ENCODE measurements at regions not wholly inside any gene's neighbourhood (a gene's known extent, or its start where the extent isn't known, plus 50 kb on each side); places are given as distances from the start of the nearest gene placed in this dataset.

DNA sequence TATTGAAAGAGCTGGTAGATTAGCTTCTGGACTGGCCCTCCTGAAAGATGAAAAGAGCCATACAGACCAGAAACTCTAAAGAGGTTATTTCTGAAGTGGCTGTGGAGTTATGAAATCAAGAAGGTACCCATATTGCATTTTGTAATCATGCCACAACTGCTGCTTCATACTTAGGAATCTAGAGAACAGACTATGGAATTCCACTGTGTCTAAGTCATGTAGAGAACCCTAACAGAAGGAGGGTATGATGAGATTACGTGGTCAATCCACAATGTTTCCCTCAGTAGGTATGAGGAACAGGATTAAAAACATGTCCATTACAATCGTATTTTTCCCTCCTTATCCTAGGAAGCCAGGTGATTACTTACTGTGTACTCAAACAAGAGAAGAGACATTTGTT is 708.8 kb downstream of the RERGL start:
- no peak for FAIRE-seq
- TF ChIP-seq TAF1 (IDR thresholded peaks at IDR 0.05; ENCODE audit: low read depth, low read length) = no peak
- TF ChIP-seq PAX5 (IDR thresholded peaks at IDR 0.05; ENCODE audit: insufficient read depth, low read length, severe bottlenecking) = no peak
- no peak for TF ChIP-seq SPI1 (IDR thresholded peaks at IDR 0.05; ENCODE audit: low read depth, low read length)
- DNase-seq (ENCODE audit: insufficient read length, low spot score) = no peak

- TF ChIP-seq SPI1 (IDR thresholded peaks at IDR 0.05; ENCODE audit: low read depth, low read length) (no peak), POLR2A (IDR thresholded peaks at IDR 0.05; ENCODE audit: low read depth, low read length) (no peak), PAX5 (IDR thresholded peaks at IDR 0.05; ENCODE audit: insufficient read depth, low read length, severe bottlenecking) (no peak)
- no peak for FAIRE-seq
- no peak for DNase-seq (ENCODE audit: insufficient read length, low spot score)
Measured at GRCh38 chr12:17372508-17372907, 717.5 kb downstream of the RERGL start.

DNA sequence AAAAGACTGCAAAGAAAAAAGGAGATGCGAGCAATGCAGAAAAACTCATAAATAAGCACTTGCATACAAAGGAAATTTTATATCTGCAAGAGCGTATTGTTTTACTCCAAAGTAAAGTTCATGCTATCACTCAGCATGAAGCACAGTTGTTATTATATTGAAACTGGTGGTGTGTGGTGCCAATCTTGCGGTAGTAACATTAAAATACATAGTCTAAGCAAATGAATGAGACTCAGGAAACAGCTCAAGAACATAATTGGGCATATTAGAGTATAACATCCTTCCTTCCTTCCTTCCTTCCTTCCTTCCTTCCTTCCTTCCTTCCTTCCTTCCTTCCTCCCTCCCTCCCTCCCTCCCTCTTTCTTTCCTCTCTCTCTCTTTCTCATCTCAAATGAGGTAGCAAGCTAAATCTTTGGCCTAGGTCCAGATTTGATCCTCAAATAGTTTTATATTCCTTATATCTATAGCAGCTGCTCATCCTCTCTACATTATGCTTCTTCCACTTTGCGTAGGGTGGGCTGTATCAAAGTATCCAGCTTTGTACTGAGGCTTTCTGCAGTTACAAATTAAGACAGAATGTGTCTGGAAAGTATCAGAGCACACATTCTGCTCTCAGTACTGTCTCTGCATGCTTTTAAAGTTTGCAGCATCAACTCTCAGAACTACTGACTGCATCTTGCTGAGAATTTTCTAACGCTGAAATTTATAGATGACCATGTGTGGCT is 718.3 kb downstream of the RERGL start:
- TF ChIP-seq POU2F2 (IDR thresholded peaks at IDR 0.05; ENCODE audit: low read depth, low read length) (no peak), TAF1 (IDR thresholded peaks at IDR 0.05; ENCODE audit: low read depth, low read length) (no peak), PAX5 (IDR thresholded peaks at IDR 0.05; ENCODE audit: insufficient read depth, low read length, severe bottlenecking) (no peak), POLR2AphosphoS5 (IDR thresholded peaks at IDR 0.05; ENCODE audit: low read depth, low read length) (no peak), SPI1 (IDR thresholded peaks at IDR 0.05; ENCODE audit: low read depth, low read length) (no peak), POLR2A (IDR thresholded peaks at IDR 0.05; ENCODE audit: low read depth, low read length) (no peak)
- DNase-seq (ENCODE audit: insufficient read length, low spot score) (no peak), FAIRE-seq (no peak)

DNA sequence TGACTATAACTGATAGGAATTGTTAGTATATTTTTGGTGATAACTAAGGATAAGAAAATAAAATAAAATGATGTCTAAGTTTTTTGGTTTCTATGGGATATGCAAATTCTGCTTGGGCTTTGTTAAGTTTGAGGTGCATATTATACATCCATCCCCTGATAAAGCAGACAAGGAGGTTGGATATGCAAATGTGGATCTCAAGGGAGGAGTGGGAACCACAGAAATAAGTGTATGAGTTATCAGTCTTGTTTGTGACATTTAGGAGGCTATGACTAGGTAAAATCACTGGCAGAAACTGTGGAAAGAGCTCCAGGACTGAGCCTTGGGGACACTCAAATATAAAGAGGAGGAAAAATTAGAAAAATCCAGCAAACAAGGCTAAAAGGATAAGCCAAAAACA is 719.4 kb downstream of the RERGL start:
- no peak for TF ChIP-seq POU2F2 (IDR thresholded peaks at IDR 0.05; ENCODE audit: low read depth, low read length)
- TF ChIP-seq PAX5 (IDR thresholded peaks at IDR 0.05; ENCODE audit: insufficient read depth, low read length, severe bottlenecking) = no peak
- TF ChIP-seq SPI1 (IDR thresholded peaks at IDR 0.05; ENCODE audit: low read depth, low read length) = no peak
- TF ChIP-seq POLR2A (IDR thresholded peaks at IDR 0.05; ENCODE audit: low read depth, low read length) = no peak
- TF ChIP-seq POLR2AphosphoS5 (IDR thresholded peaks at IDR 0.05; ENCODE audit: low read depth, low read length) = no peak
- no peak for TF ChIP-seq TAF1 (IDR thresholded peaks at IDR 0.05; ENCODE audit: low read depth, low read length)
- FAIRE-seq = no peak

DNA sequence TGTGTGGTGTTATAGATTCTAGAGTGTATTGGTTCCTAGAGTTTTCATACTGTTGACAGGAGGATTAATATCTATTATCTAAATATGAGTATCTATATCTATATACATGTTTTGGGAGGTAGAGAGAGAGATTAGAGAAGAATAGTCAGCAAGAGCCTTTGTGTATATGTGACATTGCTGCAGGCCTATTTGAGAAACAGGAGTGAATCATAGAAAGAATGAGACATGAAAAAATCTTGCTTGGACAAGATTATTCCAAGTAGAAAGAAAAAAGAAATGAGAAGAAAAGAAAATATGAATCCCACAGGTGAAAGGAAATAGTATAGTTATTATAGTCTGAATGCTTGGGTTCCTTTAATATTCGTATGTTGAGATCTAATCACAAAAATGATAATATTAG is 720.4 kb downstream of the RERGL start:
- FAIRE-seq (no peak), DNase-seq (ENCODE audit: insufficient read length, low spot score) (no peak)
- TF ChIP-seq POLR2A (IDR thresholded peaks at IDR 0.05; ENCODE audit: low read depth, low read length) (no peak), POU2F2 (IDR thresholded peaks at IDR 0.05; ENCODE audit: low read depth, low read length) (no peak), POLR2AphosphoS5 (IDR thresholded peaks at IDR 0.05; ENCODE audit: low read depth, low read length) (no peak), SPI1 (IDR thresholded peaks at IDR 0.05; ENCODE audit: low read depth, low read length) (no peak), PAX5 (IDR thresholded peaks at IDR 0.05; ENCODE audit: insufficient read depth, low read length, severe bottlenecking) (no peak), TAF1 (IDR thresholded peaks at IDR 0.05; ENCODE audit: low read depth, low read length) (no peak)

More for the DNA sequence above, 719.4 kb downstream of the RERGL start:
- DNase-seq (ENCODE audit: insufficient read length, low spot score) = no peak

GRCh38 chr12:17361224-17361623 is 728.8 kb downstream of the RERGL start:
- TF ChIP-seq TAF1 (IDR thresholded peaks at IDR 0.05; ENCODE audit: low read depth, low read length) (no peak), PAX5 (IDR thresholded peaks at IDR 0.05; ENCODE audit: insufficient read depth, low read length, severe bottlenecking) (no peak), POU2F2 (IDR thresholded peaks at IDR 0.05; ENCODE audit: low read depth, low read length) (no peak), SPI1 (IDR thresholded peaks at IDR 0.05; ENCODE audit: low read depth, low read length) (no peak), POLR2AphosphoS5 (IDR thresholded peaks at IDR 0.05; ENCODE audit: low read depth, low read length) (no peak), POLR2A (IDR thresholded peaks at IDR 0.05; ENCODE audit: low read depth, low read length) (no peak)
- DNase-seq (ENCODE audit: insufficient read length, low spot score) (no peak), FAIRE-seq (no peak)

DNA sequence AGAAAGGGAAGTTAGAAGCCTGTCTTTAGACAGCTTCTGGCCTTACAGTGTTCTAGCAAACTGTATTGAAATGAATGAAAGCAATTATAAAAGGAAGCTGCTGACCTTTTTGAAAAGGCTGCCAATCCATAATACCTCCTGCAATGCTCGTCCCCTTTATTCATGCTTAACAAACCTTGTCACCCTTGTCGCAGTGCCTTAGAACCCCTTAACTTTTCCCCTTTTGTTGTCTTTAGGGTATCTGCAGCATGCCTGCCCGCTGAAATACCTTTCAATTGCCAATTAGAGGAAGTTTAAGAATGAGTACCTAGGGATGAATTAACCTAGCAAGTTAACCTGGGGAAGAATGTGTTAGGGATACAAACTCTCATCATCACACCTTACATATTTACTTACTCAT is 731.2 kb downstream of the RERGL start:
- DNase-seq (ENCODE audit: insufficient read length, low spot score) (no peak), FAIRE-seq (no peak)
- TF ChIP-seq TAF1 (IDR thresholded peaks at IDR 0.05; ENCODE audit: low read depth, low read length) = no peak
- TF ChIP-seq SPI1 (IDR thresholded peaks at IDR 0.05; ENCODE audit: low read depth, low read length) = no peak
- no peak for TF ChIP-seq POLR2AphosphoS5 (IDR thresholded peaks at IDR 0.05; ENCODE audit: low read depth, low read length)
- no peak for TF ChIP-seq POU2F2 (IDR thresholded peaks at IDR 0.05; ENCODE audit: low read depth, low read length)
- TF ChIP-seq POLR2A (IDR thresholded peaks at IDR 0.05; ENCODE audit: low read depth, low read length) = no peak
- no peak for TF ChIP-seq PAX5 (IDR thresholded peaks at IDR 0.05; ENCODE audit: insufficient read depth, low read length, severe bottlenecking)

DNA sequence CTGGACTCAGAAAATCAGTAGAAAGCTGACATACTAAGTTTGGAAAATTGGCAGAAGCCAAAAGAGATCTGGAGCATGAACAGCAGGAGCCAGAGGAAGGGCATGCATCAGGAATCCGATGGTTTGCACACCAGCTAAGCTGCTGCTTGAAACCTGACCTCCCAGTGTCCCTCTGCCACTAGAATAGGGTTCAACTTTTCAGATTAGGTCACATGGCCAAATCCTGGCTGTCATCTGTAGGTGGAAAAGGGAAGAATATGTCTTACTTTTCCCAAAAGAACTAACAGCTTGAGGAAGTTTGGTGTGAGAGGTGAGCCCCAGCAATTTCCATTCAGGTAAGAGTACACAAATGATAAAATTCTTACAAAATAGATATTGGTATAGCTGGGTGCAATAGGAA is 732.6 kb downstream of the RERGL start:
- TF ChIP-seq SPI1 (IDR thresholded peaks at IDR 0.05; ENCODE audit: low read depth, low read length) = no peak
- TF ChIP-seq POLR2AphosphoS5 (IDR thresholded peaks at IDR 0.05; ENCODE audit: low read depth, low read length) = no peak
- no peak for TF ChIP-seq POU2F2 (IDR thresholded peaks at IDR 0.05; ENCODE audit: low read depth, low read length)
- TF ChIP-seq TAF1 (IDR thresholded peaks at IDR 0.05; ENCODE audit: low read depth, low read length) = no peak
- TF ChIP-seq PAX5 (IDR thresholded peaks at IDR 0.05; ENCODE audit: insufficient read depth, low read length, severe bottlenecking) = no peak
- no peak for TF ChIP-seq POLR2A (IDR thresholded peaks at IDR 0.05; ENCODE audit: low read depth, low read length)
- FAIRE-seq (no peak), DNase-seq (ENCODE audit: insufficient read length, low spot score) (no peak)

DNA sequence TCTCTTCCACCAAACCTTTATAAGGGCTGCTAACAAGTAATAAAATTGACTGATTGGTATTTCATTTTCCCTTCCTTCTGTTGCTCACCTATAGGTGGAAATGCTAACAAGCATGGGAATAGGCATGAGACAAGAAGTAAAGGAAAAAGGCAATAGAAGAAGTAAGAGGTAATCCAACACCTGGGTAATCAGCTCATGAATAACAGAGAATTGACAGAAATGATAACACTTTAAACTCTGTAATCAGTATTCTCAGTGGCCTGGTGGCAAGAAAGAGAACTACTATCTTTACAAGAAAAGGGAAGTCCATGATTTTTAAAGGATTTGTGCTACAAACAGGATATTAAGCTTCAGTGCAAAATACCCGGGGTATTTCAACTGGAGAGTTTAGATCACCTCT is 737.8 kb downstream of the RERGL start:
- no peak for TF ChIP-seq POLR2AphosphoS5 (IDR thresholded peaks at IDR 0.05; ENCODE audit: low read depth, low read length)
- TF ChIP-seq TAF1 (IDR thresholded peaks at IDR 0.05; ENCODE audit: low read depth, low read length) = no peak
- no peak for TF ChIP-seq POLR2A (IDR thresholded peaks at IDR 0.05; ENCODE audit: low read depth, low read length)
- no peak for TF ChIP-seq PAX5 (IDR thresholded peaks at IDR 0.05; ENCODE audit: insufficient read depth, low read length, severe bottlenecking)
- TF ChIP-seq SPI1 (IDR thresholded peaks at IDR 0.05; ENCODE audit: low read depth, low read length) = no peak
- no peak for TF ChIP-seq POU2F2 (IDR thresholded peaks at IDR 0.05; ENCODE audit: low read depth, low read length)
- FAIRE-seq (no peak), DNase-seq (ENCODE audit: insufficient read length, low spot score) (no peak)

- FAIRE-seq = no peak
- DNase-seq (ENCODE audit: insufficient read length, low spot score) = no peak
- TF ChIP-seq POU2F2 (IDR thresholded peaks at IDR 0.05; ENCODE audit: low read depth, low read length) = no peak
- no peak for TF ChIP-seq SPI1 (IDR thresholded peaks at IDR 0.05; ENCODE audit: low read depth, low read length)
- no peak for TF ChIP-seq POLR2A (IDR thresholded peaks at IDR 0.05; ENCODE audit: low read depth, low read length)
- no peak for TF ChIP-seq PAX5 (IDR thresholded peaks at IDR 0.05; ENCODE audit: insufficient read depth, low read length, severe bottlenecking)
- no peak for TF ChIP-seq TAF1 (IDR thresholded peaks at IDR 0.05; ENCODE audit: low read depth, low read length)
- TF ChIP-seq POLR2AphosphoS5 (IDR thresholded peaks at IDR 0.05; ENCODE audit: low read depth, low read length) = no peak
Measured at GRCh38 chr12:17348311-17348710, 741.7 kb downstream of the RERGL start.
